ENCODE measurements at regions not wholly inside any gene's neighbourhood (a gene's known extent, or its start where the extent isn't known, plus 50 kb on each side); places are given as distances from the start of the nearest gene placed in this dataset.

DNA sequence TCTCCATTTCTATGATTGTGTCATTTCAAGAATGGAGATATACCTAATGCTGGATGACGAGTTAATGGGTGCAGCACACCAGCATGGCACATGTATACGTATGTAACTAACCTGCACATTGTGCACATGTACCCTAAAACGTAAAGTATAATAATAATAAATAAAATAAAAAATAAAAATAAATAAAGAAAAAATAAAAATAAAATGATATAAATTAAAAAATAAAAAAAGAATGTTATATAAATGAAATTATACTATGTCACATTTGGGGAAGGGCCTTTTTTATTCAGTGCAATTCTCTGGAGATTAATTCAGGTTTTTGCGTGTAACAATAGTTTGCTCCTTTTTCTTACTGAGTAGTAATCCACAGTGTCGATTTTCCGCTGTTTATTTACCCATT is 763.5 kb upstream of the POU3F3 start:
- no peak overlapping the region for H3K4me3 ChIP-seq
- H3K9me3 ChIP-seq (ENCODE audit: low read depth), result no peaks in the 10 kb centered on the region
- no peak overlapping the region for H3K27ac ChIP-seq
- no peaks in the 10 kb centered on the region for H3F3A ChIP-seq (ENCODE audit: low read depth)
- Mint-ChIP-seq H3K27ac (no peak overlapping the region), H3K36me3 (no peaks in the 10 kb centered on the region), H3K9me3 (peaks cover 2% of the 10 kb centered on the region), H3K4me1 (no peaks in the 10 kb centered on the region), H3K27me3 (ENCODE audit: insufficient read depth, low read depth) (no peaks in the 10 kb centered on the region), H3K4me3 (no peak overlapping the region)
- H3K79me2 ChIP-seq (ENCODE audit: low read depth), result no peaks in the 10 kb centered on the region
- H4K20me1 ChIP-seq (ENCODE audit: low read depth), result no peaks in the 10 kb centered on the region
- no peak overlapping the region for H2AFZ ChIP-seq (replicated peaks)
- H3K9ac ChIP-seq, result no peak overlapping the region
- H3K36me3 ChIP-seq, result no peaks in the 10 kb centered on the region
- TF ChIP-seq, protein P1, sequence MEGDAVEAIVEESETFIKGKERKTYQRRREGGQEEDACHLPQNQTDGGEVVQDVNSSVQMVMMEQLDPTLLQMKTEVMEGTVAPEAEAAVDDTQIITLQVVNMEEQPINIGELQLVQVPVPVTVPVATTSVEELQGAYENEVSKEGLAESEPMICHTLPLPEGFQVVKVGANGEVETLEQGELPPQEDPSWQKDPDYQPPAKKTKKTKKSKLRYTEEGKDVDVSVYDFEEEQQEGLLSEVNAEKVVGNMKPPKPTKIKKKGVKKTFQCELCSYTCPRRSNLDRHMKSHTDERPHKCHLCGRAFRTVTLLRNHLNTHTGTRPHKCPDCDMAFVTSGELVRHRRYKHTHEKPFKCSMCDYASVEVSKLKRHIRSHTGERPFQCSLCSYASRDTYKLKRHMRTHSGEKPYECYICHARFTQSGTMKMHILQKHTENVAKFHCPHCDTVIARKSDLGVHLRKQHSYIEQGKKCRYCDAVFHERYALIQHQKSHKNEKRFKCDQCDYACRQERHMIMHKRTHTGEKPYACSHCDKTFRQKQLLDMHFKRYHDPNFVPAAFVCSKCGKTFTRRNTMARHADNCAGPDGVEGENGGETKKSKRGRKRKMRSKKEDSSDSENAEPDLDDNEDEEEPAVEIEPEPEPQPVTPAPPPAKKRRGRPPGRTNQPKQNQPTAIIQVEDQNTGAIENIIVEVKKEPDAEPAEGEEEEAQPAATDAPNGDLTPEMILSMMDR (IDR thresholded peaks at IDR 0.05), result no peak
- TF ChIP-seq EZH2 (IDR thresholded peaks at IDR 0.05) (no peak), EZH2phosphoT487 (IDR thresholded peaks at IDR 0.05) (no peak)
- H3K4me2 ChIP-seq, result no peak overlapping the region
- peaks cover 4% of the 10 kb centered on the region for H3K4me1 ChIP-seq
- no peaks in the 10 kb centered on the region for H3K27me3 ChIP-seq
- no peak for DNase-seq (ENCODE audit: low spot score)

DNA sequence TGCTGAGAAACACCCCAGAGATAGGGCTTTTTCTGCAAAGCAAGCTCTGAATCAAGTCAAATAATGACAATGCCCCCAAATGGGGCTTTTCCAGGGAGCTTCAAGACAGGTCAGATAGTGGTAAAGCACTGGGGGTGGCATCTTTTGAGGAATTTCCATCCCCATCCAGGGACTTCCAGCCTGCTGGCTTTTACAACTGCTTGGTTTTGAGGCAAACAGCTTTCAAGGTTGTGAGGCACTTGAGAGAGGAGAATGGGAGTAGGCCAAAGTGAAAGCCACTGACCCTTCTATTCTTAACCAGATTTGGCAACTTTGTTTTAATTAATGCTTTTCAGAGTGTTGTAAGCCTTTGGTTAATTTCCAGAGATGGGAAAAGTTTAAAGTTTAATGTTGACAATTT is 762.0 kb upstream of the POU3F3 start:
- H2AFZ ChIP-seq (replicated peaks), result no peak overlapping the region
- H3F3A ChIP-seq (ENCODE audit: low read depth), result no peaks in the 10 kb centered on the region
- Mint-ChIP-seq H3K4me1 (no peaks in the 10 kb centered on the region), H3K36me3 (no peaks in the 10 kb centered on the region), H3K27me3 (ENCODE audit: insufficient read depth, low read depth) (no peaks in the 10 kb centered on the region), H3K27ac (no peak overlapping the region), H3K9me3 (peaks cover 3% of the 10 kb centered on the region), H3K4me3 (no peak overlapping the region)
- H3K4me3 ChIP-seq, result no peak overlapping the region
- H3K27ac ChIP-seq, result no peak overlapping the region
- TF ChIP-seq EZH2phosphoT487 (IDR thresholded peaks at IDR 0.05), result no peak
- TF ChIP-seq EZH2 (IDR thresholded peaks at IDR 0.05), result no peak
- TF ChIP-seq, protein P1 (IDR thresholded peaks at IDR 0.05), result no peak
- H3K4me2 ChIP-seq, result no peak overlapping the region
- no peak for DNase-seq (ENCODE audit: low spot score)
- no peak overlapping the region for H3K9ac ChIP-seq
- H4K20me1 ChIP-seq (ENCODE audit: low read depth), result no peaks in the 10 kb centered on the region
- no peaks in the 10 kb centered on the region for H3K36me3 ChIP-seq
- no peaks in the 10 kb centered on the region for H3K79me2 ChIP-seq (ENCODE audit: low read depth)
- no peaks in the 10 kb centered on the region for H3K27me3 ChIP-seq
- H3K9me3 ChIP-seq (ENCODE audit: low read depth), result no peaks in the 10 kb centered on the region
- H3K4me1 ChIP-seq, result peaks cover 4% of the 10 kb centered on the region

DNA sequence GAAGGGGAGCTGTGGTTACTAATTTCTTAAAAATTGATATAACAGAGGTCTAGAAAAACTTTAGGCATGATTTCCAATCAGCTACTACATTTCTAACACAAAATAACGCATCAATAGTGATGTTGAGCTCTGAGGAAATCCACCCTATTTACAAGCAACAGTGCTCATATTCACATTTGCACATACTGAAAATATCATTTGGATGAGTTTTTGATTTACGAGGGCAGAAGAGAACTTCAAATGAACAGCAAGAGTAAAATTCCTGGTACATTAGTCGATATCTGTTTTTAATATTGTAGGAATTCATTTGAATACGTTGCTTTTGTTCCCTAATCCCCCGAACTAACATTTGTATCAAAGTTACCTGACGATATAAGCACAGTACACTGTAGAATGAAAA is 761.0 kb upstream of the POU3F3 start:
- H3K9me3 Mint-ChIP-seq, result peaks cover 3% of the 10 kb centered on the region
- Histone ChIP-seq H3K27ac (no peak overlapping the region), H3F3A (ENCODE audit: low read depth) (no peaks in the 10 kb centered on the region), H3K9me3 (ENCODE audit: low read depth) (no peaks in the 10 kb centered on the region), H2AFZ (replicated peaks) (no peak overlapping the region), H3K27me3 (no peaks in the 10 kb centered on the region), H3K4me3 (no peak overlapping the region), H3K79me2 (ENCODE audit: low read depth) (no peaks in the 10 kb centered on the region), H3K9ac (no peak overlapping the region), H3K4me1 (peaks cover 4% of the 10 kb centered on the region), H3K4me2 (no peak overlapping the region), H3K36me3 (no peaks in the 10 kb centered on the region), H4K20me1 (ENCODE audit: low read depth) (no peaks in the 10 kb centered on the region)
- no peaks in the 10 kb centered on the region for H3K36me3 Mint-ChIP-seq
- no peak overlapping the region for H3K27ac Mint-ChIP-seq
- no peak overlapping the region for H3K4me3 Mint-ChIP-seq
- TF ChIP-seq, protein P1 (IDR thresholded peaks at IDR 0.05), result no peak
- no peak for TF ChIP-seq EZH2 (IDR thresholded peaks at IDR 0.05)
- no peak for TF ChIP-seq EZH2phosphoT487 (IDR thresholded peaks at IDR 0.05)
- H3K27me3 Mint-ChIP-seq (ENCODE audit: insufficient read depth, low read depth), result no peaks in the 10 kb centered on the region
- DNase-seq (ENCODE audit: low spot score), result no peak
- no peaks in the 10 kb centered on the region for H3K4me1 Mint-ChIP-seq

DNA sequence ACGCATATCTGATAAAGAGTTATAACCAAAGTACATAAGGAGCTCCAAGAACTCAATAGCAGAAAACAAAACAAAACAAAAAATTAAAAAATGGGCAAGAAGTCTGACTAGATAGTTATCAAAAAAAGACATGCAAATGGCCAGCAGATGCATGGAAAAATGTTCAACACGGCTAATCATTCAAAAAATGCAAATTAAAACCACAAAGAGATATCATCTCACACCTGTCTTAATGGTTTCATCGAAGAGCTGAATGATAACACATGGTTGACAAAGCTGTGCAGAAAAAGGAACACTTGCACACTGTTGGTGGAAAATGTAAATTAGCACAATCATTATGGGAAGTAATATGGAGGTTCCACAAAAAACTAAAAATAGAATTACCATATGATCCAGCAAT is 751.3 kb upstream of the POU3F3 start:
- Histone ChIP-seq H3K4me2 (no peak overlapping the region), H3K9me3 (ENCODE audit: low read depth) (no peaks in the 10 kb centered on the region), H2AFZ (replicated peaks) (no peak overlapping the region), H3K27me3 (no peaks in the 10 kb centered on the region), H3K79me2 (ENCODE audit: low read depth) (no peaks in the 10 kb centered on the region), H4K20me1 (ENCODE audit: low read depth) (no peaks in the 10 kb centered on the region), H3K4me1 (no peaks in the 10 kb centered on the region), H3K9ac (no peak overlapping the region), H3K27ac (no peak overlapping the region), H3K36me3 (no peaks in the 10 kb centered on the region), H3F3A (ENCODE audit: low read depth) (no peaks in the 10 kb centered on the region), H3K4me3 (no peak overlapping the region)
- H3K4me3 Mint-ChIP-seq, result no peak overlapping the region
- H3K9me3 Mint-ChIP-seq, result peaks cover 4% of the 10 kb centered on the region
- H3K36me3 Mint-ChIP-seq, result no peaks in the 10 kb centered on the region
- DNase-seq (ENCODE audit: low spot score), result no peak
- no peaks in the 10 kb centered on the region for H3K4me1 Mint-ChIP-seq
- no peak overlapping the region for H3K27ac Mint-ChIP-seq
- no peak for TF ChIP-seq EZH2 (IDR thresholded peaks at IDR 0.05)
- no peak for TF ChIP-seq EZH2phosphoT487 (IDR thresholded peaks at IDR 0.05)
- TF ChIP-seq, protein P1 (IDR thresholded peaks at IDR 0.05), result no peak
- H3K27me3 Mint-ChIP-seq (ENCODE audit: insufficient read depth, low read depth), result no peaks in the 10 kb centered on the region

Measured in neural progenitor cell (in vitro differentiated cells).